ENCODE measurements at regions not wholly inside any gene's neighbourhood (a gene's known extent, or its start where the extent isn't known, plus 50 kb on each side); places are given as distances from the start of the nearest gene placed in this dataset.

GRCh38 chr7:92976931-92977330 is 140.6 kb upstream of the CDK6 start:
- peaks cover 11% of the 10 kb centered on the region for H3K9me3 ChIP-seq
- H3K27me3 ChIP-seq (ENCODE audit: low read depth): no peaks in the 10 kb centered on the region
- H3K4me1 ChIP-seq: no peaks in the 10 kb centered on the region
- DNase-seq (no peak), ATAC-seq (no peak)
- H3K4me3 ChIP-seq: no peak overlapping the region
- TF ChIP-seq CTCF (IDR thresholded peaks at IDR 0.05): no peak
- no peaks in the 10 kb centered on the region for H3K36me3 ChIP-seq
- H3K27ac ChIP-seq: no peak overlapping the region
- intact Hi-C loops (cut with DNase I): no loop called here

- ATAC-seq: no peak
- TF ChIP-seq CTCF (IDR thresholded peaks at IDR 0.05): no peak
Observed at GRCh38 chr7:92973974-92974373, 137.6 kb upstream of the CDK6 start.

GRCh38 chr7:92973293-92973731 is 136.9 kb upstream of the CDK6 start:
- no peak for ATAC-seq
- intact Hi-C loops (cut with DNase I): no loop called here
- Histone ChIP-seq H3K4me3 (no peak overlapping the region), H3K9me3 (peaks cover 10% of the 10 kb centered on the region), H3K4me1 (no peaks in the 10 kb centered on the region), H3K36me3 (no peaks in the 10 kb centered on the region), H3K27me3 (ENCODE audit: low read depth) (no peaks in the 10 kb centered on the region), H3K27ac (no peak overlapping the region)
- no peak for TF ChIP-seq CTCF (IDR thresholded peaks at IDR 0.05)
- DNase-seq: no peak

More at GRCh38 chr7:92973974-92974373, 137.6 kb upstream of the CDK6 start:
- H3K36me3 ChIP-seq: no peaks in the 10 kb centered on the region
- H3K4me3 ChIP-seq: no peak overlapping the region
- H3K27me3 ChIP-seq (ENCODE audit: low read depth): no peaks in the 10 kb centered on the region
- no peak for DNase-seq
- intact Hi-C loops (cut with DNase I): no loop called here
- peaks cover 11% of the 10 kb centered on the region for H3K9me3 ChIP-seq
- H3K27ac ChIP-seq: no peak overlapping the region
- no peaks in the 10 kb centered on the region for H3K4me1 ChIP-seq

- Histone ChIP-seq H3K4me3 (no peak overlapping the region), H3K4me1 (no peaks in the 10 kb centered on the region), H3K27me3 (ENCODE audit: low read depth) (no peaks in the 10 kb centered on the region), H3K36me3 (no peaks in the 10 kb centered on the region), H3K9me3 (peaks cover 1% of the 10 kb centered on the region), H3K27ac (no peak overlapping the region)
- ATAC-seq (no peak), DNase-seq (no peak)
- TF ChIP-seq CTCF (IDR thresholded peaks at IDR 0.05): no peak
- intact Hi-C loops (cut with DNase I): no loop called here
Observed at GRCh38 chr7:92972441-92972840, 136.1 kb upstream of the CDK6 start.

- no peak overlapping the region for H3K4me3 ChIP-seq
- no peak for ATAC-seq
- TF ChIP-seq CTCF (IDR thresholded peaks at IDR 0.05): no peak
- no peaks in the 10 kb centered on the region for H3K27me3 ChIP-seq (ENCODE audit: low read depth)
- DNase-seq: no peak
- intact Hi-C loops (cut with DNase I): no loop called here
- H3K4me1 ChIP-seq: no peaks in the 10 kb centered on the region
- no peaks in the 10 kb centered on the region for H3K9me3 ChIP-seq
- no peaks in the 10 kb centered on the region for H3K36me3 ChIP-seq
- no peak overlapping the region for H3K27ac ChIP-seq
Observed at GRCh38 chr7:92969061-92969460, 132.7 kb upstream of the CDK6 start.

GRCh38 chr7:92968502-92968901 is 132.1 kb upstream of the CDK6 start:
- no peak overlapping the region for H3K27ac ChIP-seq
- no peaks in the 10 kb centered on the region for H3K27me3 ChIP-seq (ENCODE audit: low read depth)
- no peaks in the 10 kb centered on the region for H3K36me3 ChIP-seq
- intact Hi-C loops (cut with DNase I): no loop called here
- no peaks in the 10 kb centered on the region for H3K9me3 ChIP-seq
- no peak for DNase-seq
- TF ChIP-seq CTCF (IDR thresholded peaks at IDR 0.05): no peak
- no peak for ATAC-seq
- H3K4me3 ChIP-seq: no peak overlapping the region
- H3K4me1 ChIP-seq: no peaks in the 10 kb centered on the region
